Fibroblast of the aortic adventitia (primary cell): ENCODE measurements at regions not wholly inside any gene's neighbourhood (a gene's known extent, or its start where the extent isn't known, plus 50 kb on each side); places are given as distances from the start of the nearest gene placed in this dataset.
"Not testable (repeated sequence)": the region's sequence is repeated elsewhere in the genome, so short reads cannot be mapped to it uniquely, and the experiment has no call there.

Experiments
- DNase-seq: peaks from one replicate; pipeline ENCODE4 v3.0.0-alpha.2; 2010; ENCODE audit warnings: low read depth
- H3K4me3 ChIP-seq: 2 replicates; pipeline ENCODE4 v1.5.1; 2011; ENCODE audit warnings: low read depth, mild to moderate bottlenecking, control low read depth, low read length, moderate library complexity
- TF ChIP-seq, protein P1 (sequence below): IDR thresholded peaks from 2 replicates; pipeline ENCODE4 v1.5.1; 2011; ENCODE audit warnings: mild to moderate bottlenecking, low read length, control low read depth, inconsistent platforms; ENCODE audit not compliant: insufficient read depth

DNA sequence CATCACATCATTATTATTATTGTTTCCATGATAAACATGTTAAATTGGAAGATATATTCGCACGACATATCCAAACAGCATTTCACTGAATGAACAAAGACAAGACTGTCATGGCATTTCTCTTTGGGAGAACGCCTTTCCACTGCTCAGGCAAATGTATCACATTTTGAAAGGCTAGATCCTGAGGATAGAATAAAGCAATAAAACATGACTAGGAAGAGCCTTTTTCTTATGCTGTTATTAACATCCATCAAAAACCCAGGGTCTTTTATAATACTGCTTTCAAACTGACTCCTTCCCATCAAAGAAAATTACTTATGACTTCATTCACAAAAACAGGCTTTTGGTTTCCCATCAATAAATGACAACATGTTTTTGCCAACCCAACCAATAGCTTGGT, 630.9 kb downstream of the TMTC2 start:
- TF ChIP-seq, protein P1, sequence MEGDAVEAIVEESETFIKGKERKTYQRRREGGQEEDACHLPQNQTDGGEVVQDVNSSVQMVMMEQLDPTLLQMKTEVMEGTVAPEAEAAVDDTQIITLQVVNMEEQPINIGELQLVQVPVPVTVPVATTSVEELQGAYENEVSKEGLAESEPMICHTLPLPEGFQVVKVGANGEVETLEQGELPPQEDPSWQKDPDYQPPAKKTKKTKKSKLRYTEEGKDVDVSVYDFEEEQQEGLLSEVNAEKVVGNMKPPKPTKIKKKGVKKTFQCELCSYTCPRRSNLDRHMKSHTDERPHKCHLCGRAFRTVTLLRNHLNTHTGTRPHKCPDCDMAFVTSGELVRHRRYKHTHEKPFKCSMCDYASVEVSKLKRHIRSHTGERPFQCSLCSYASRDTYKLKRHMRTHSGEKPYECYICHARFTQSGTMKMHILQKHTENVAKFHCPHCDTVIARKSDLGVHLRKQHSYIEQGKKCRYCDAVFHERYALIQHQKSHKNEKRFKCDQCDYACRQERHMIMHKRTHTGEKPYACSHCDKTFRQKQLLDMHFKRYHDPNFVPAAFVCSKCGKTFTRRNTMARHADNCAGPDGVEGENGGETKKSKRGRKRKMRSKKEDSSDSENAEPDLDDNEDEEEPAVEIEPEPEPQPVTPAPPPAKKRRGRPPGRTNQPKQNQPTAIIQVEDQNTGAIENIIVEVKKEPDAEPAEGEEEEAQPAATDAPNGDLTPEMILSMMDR, result no peak
- no peak for DNase-seq
- no peak overlapping the region for H3K4me3 ChIP-seq

DNA sequence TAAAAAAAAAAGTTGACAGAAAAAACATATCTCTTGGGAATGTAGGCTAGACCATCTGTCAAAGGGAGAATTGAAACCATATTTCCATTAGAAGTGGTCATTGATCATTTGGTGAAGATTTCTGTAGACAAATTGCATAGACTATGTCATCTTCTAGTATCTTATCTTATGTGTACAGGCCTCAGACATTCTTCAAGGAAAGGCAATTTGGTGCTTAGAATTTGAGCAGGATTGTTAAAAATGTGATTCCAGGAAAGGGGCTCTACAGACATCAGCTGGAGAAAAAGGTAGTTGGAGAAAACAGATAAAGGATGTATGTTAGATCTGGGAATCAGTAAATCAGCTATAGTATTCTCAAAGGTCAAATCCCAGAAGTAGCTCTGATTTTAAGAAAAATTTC, 627.1 kb downstream of the TMTC2 start:
- TF ChIP-seq, protein P1, result no peak
- H3K4me3 ChIP-seq, result no peak overlapping the region
- no peak for DNase-seq

DNA sequence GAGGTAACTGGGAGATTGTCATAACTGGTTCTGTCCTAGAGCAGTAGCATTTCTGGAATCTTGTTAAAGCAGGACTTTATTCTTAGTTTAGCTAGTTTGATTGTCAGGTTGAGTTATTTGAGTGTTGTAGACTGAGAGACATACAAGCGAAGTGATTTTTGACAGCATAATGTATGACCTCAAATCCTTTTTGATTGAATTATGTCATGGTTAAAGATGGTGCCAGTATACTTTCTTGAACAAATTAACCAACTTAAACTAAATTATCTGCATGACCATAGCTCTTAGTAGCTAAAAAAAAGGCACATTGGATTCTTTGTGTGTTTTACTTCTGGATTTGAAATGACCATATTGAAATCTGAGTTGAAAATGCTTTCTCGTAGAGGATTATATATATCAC, 626.6 kb downstream of the TMTC2 start:
- TF ChIP-seq, protein P1, result no peak
- H3K4me3 ChIP-seq, result no peak overlapping the region
- DNase-seq, result no peak

DNA sequence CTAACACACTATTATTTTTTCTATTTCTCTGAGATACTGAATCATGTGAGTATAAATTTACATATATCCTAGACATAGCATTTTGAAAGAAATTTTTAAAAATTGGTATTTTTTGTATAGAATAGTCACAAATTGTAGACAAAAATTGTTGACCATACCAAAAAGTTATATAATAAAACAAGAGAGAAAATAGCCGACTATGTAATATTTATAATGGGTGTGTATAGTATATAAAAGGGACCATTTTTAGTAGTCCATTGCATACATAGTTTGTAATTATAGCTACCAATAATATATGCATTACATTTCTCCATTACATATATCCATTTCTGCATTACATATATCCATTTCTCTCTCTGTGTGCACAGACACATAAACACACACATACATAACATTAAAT, 590.2 kb downstream of the TMTC2 start:
- TF ChIP-seq, protein P1, result no peak
- no peak overlapping the region for H3K4me3 ChIP-seq

DNA sequence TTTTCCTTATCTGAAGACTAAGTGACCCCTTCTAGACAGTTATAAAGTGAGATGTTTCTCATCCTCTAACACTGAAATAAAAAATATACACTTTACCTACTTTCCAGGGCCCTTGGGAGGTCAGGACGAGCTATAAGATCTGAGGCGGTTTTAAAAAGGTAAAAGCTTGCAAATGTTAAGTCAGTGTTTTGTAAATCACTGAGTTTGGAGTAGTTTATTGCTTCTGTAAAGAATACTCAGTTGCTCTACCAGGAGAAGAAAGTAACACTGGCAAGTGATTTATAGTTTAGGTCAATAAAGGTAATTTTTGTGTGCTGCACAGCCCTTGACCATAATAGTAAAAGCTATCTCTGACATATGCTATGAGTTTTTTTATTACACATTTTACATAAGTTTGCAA, 584.5 kb downstream of the TMTC2 start:
- TF ChIP-seq, protein P1, result no peak
- no peak for DNase-seq
- H3K4me3 ChIP-seq, result no peak overlapping the region

More for the DNA sequence above, 590.2 kb downstream of the TMTC2 start:
- DNase-seq, result no peak

DNA sequence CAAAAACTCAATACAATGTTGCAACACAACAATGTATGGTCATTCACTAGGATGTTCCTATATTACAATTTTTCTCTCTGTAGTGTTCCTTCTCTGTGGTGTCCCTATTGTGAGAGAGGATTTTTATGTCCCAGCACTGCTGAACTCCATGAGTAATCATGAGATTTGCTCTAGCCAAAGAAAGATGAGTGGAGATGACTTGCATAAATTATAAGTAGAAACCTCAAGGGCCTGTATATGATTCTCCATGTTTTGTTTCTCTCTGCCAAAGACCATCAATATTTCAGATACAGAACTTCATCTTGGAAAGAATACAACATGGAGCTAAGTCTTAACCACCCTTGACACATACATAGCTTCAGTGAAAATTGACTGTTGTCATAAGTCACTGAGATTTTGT, 579.1 kb downstream of the TMTC2 start:
- H3K4me3 ChIP-seq, result no peak overlapping the region
- TF ChIP-seq, protein P1, result no peak
- no peak for DNase-seq

DNA sequence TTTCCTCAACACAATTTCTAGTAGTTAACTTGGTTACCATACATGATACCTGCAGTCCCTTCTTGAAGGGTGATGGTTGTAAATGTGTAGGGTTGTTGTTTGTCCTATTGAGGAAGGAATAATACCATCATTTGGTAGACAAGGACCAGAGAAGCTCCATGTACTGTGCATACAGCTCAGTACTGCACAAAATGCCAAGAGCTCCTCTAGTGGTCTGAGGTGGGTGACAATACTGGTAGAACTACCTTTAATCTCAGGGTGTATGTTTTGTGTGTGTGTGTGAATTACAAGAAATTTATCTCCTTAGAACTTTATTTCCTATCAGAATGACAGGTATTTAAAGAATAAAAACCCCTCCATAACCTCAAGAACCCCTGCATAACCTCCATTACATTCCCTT, 575.3 kb downstream of the TMTC2 start:
- TF ChIP-seq, protein P1, result no peak
- H3K4me3 ChIP-seq, result no peak overlapping the region
- no peak for DNase-seq

DNA sequence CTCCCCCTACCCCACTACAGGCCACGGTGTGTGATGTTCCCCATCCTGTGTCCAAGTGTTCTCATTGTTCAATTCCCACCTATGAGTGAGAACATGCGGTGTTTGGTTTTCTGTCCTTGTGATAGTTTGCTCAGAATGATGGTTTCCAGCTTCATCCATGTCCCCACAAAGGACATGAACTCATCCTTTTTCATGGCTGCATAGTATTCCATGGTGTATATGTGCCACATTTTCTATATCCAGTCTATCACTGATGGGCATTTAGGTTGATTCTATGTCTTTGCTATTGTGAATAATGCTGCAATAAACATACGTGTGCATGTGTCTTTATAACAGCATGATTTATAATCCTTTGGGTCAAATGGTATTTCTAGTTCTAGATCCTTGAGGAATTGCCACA, 573.4 kb downstream of the TMTC2 start:
- not testable (repeated sequence) for DNase-seq, H3K4me3 ChIP-seq
